HFFc6 (cell line): ENCODE measurements at regions not wholly inside any gene's neighbourhood (a gene's known extent, or its start where the extent isn't known, plus 50 kb on each side); places are given as distances from the start of the nearest gene placed in this dataset.

Source experiments
- DNase-seq: peaks from one replicate; pipeline ENCODE4 v3.0.0-alpha.2; 2018
- H3K27ac Mint-ChIP-seq: 2 replicates; pipeline ENCODE4 v1.8.0; 2020; ENCODE audit warnings: mild to moderate bottlenecking, mixed read lengths
- H3K27me3 Mint-ChIP-seq: 2 replicates; pipeline ENCODE4 v1.8.0; 2021; ENCODE audit warnings: mild to moderate bottlenecking, moderate library complexity, mixed read lengths; ENCODE audit not compliant: insufficient read depth
- H3K36me3 Mint-ChIP-seq: 2 replicates; pipeline ENCODE4 v1.8.0; 2021; ENCODE audit warnings: low read depth, mixed read lengths
- H3K4me1 Mint-ChIP-seq: 2 replicates; pipeline ENCODE4 v1.8.0; 2020; ENCODE audit warnings: low read depth, mixed read lengths
- H3K4me3 Mint-ChIP-seq: 2 replicates; pipeline ENCODE4 v1.8.0; 2020; ENCODE audit warnings: mild to moderate bottlenecking, moderate library complexity, mixed read lengths
- H3K9me3 Mint-ChIP-seq: 2 replicates; pipeline ENCODE4 v1.8.0; 2020; ENCODE audit warnings: mild to moderate bottlenecking, mixed read lengths
- CTCF ChIP-seq: fragments of 200-600 bp; sonication (generic); IDR thresholded peaks from 2 replicates; pipeline ENCODE4 v1.5.0; 2021; ENCODE audit warnings: antibody characterized with exemption, mild to moderate bottlenecking

GRCh38 chr10:55464083-55464482 lies 663.1 kb upstream of the PCDH15 start:
- H3K27me3 Mint-ChIP-seq, result no peaks in the 10 kb centered on the region
- no peak for DNase-seq
- H3K27ac Mint-ChIP-seq, result no peak overlapping the region
- no peak for TF ChIP-seq CTCF
- no peak overlapping the region for H3K4me3 Mint-ChIP-seq
- H3K9me3 Mint-ChIP-seq, result peaks cover 29% of the 10 kb centered on the region
- peaks cover 4% of the 10 kb centered on the region; the same call in 1 of the 2 replicates for H3K36me3 Mint-ChIP-seq
- H3K4me1 Mint-ChIP-seq, result no peaks in the 10 kb centered on the region

DNA sequence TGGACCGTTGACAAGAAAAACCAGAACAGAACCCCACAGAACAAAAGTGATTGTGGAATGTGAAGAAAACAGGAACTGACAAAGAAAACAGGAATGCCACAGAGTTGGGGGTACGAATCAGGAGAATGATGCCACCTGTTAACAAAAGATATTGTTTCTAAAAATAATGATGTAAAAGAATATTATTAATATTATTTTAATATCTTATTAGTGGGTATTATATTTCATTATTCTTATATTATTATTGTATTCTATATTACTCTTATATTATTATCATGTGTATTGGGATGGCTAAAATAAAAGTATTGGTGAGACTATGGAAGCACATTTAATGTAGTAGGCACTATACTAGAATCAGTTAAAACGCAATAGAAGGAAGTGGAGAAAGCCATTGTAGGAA lies 659.0 kb upstream of the PCDH15 start:
- no peak overlapping the region for H3K4me3 Mint-ChIP-seq
- no peak for TF ChIP-seq CTCF
- no peaks in the 10 kb centered on the region for H3K4me1 Mint-ChIP-seq
- peaks cover 19% of the 10 kb centered on the region for H3K9me3 Mint-ChIP-seq
- no peaks in the 10 kb centered on the region for H3K27me3 Mint-ChIP-seq
- H3K27ac Mint-ChIP-seq, result no peak overlapping the region
- DNase-seq, result no peak
- no peaks in the 10 kb centered on the region for H3K36me3 Mint-ChIP-seq

- DNase-seq, result no peak
- Mint-ChIP-seq H3K27me3 (peaks cover 1% of the 10 kb centered on the region; the same call in 1 of the 2 replicates), H3K27ac (no peak overlapping the region), H3K36me3 (no peaks in the 10 kb centered on the region), H3K4me1 (no peaks in the 10 kb centered on the region), H3K9me3 (peaks cover 14% of the 10 kb centered on the region), H3K4me3 (no peak overlapping the region)
- no peak for TF ChIP-seq CTCF
Measured at GRCh38 chr10:55449981-55450380, 649.0 kb upstream of the PCDH15 start.

DNA sequence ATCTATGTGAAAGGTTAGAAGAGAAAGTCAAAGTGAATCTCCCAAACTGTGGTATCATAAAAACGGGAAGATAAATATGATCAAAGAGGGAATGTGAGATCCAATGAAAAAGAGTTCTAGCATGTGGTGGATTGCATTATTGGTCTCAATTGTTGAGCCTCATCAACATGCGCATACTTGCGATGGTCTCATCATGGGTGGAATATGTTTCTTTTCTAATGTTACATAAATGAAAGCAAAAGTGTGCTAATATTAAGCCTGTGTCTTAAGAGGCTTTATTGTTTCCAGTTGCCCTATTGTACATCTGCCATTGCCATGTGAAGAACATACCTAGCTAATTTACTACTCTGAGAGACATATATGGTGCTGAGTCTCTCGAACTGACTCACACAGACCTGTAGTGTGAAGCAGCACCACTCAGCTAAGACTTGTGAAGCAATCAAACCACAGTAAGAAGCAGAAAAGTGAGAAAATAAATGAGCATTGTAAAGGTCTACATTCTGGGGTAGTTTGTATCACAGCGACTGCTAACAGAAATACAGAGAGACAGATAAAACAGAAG lies 645.5 kb upstream of the PCDH15 start:
- no peaks in the 10 kb centered on the region for H3K36me3 Mint-ChIP-seq
- no peak overlapping the region for H3K27ac Mint-ChIP-seq
- peaks cover 1% of the 10 kb centered on the region; the same call in 1 of the 2 replicates for H3K27me3 Mint-ChIP-seq
- no peak for TF ChIP-seq CTCF
- H3K4me3 Mint-ChIP-seq, result no peak overlapping the region
- H3K4me1 Mint-ChIP-seq, result no peaks in the 10 kb centered on the region
- no peak for DNase-seq
- H3K9me3 Mint-ChIP-seq, result peaks cover 28% of the 10 kb centered on the region

DNA sequence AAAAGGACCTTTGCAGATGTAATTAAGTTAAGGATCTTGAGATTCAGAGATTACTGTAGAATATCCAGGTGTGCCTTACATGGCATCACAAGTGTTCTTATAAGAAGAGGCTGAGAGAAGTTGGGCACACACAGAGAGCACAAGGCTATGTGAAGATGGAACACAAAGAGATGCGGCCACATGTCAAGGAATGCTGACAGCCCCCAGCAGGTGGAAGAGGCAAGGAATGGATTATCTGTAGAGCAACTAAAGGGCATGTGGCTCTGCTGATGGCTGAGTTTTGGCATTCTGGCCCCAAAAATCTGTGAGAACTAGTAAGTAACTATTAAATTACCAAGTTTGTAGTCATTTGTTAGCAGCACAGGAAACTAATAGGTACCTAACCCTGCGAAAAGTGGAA lies 640.7 kb upstream of the PCDH15 start:
- Mint-ChIP-seq H3K27ac (no peak overlapping the region), H3K36me3 (no peaks in the 10 kb centered on the region), H3K27me3 (peaks cover 3% of the 10 kb centered on the region; the same call in 1 of the 2 replicates), H3K4me3 (no peak overlapping the region), H3K9me3 (peaks cover 45% of the 10 kb centered on the region), H3K4me1 (no peaks in the 10 kb centered on the region)
- no peak for DNase-seq
- no peak for TF ChIP-seq CTCF

DNA sequence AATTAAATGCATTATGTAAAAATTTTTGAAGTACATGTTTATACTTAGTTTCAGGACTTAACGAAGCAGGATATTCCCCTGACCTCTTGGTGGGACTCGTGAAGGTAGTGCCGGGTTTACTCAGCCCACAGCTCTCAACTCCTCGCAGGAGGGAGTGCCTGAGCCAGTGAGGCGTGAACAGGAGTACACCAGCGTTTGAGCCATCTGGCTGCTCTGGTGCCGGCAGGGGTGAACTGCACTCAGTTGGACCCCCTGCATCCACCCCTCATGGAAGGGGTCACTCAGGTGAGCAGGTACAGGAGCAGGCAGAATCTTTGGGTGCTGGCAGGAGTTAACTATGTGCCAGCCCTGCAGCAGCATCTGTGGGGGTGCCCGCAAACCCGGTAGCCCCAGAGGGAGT lies 625.1 kb upstream of the PCDH15 start:
- Mint-ChIP-seq H3K36me3 (no peaks in the 10 kb centered on the region), H3K4me1 (no peaks in the 10 kb centered on the region), H3K27me3 (no peaks in the 10 kb centered on the region; the same call in 1 of the 2 replicates)

More for the DNA sequence above, 625.1 kb upstream of the PCDH15 start:
- H3K27ac Mint-ChIP-seq, result no peak overlapping the region
- peaks cover 22% of the 10 kb centered on the region for H3K9me3 Mint-ChIP-seq
- no peak for DNase-seq
- no peak for TF ChIP-seq CTCF
- no peak overlapping the region for H3K4me3 Mint-ChIP-seq
